ENCODE measurements at regions not wholly inside any gene's neighbourhood (a gene's known extent, or its start where the extent isn't known, plus 50 kb on each side); places are given as distances from the start of the nearest gene placed in this dataset.

DNA sequence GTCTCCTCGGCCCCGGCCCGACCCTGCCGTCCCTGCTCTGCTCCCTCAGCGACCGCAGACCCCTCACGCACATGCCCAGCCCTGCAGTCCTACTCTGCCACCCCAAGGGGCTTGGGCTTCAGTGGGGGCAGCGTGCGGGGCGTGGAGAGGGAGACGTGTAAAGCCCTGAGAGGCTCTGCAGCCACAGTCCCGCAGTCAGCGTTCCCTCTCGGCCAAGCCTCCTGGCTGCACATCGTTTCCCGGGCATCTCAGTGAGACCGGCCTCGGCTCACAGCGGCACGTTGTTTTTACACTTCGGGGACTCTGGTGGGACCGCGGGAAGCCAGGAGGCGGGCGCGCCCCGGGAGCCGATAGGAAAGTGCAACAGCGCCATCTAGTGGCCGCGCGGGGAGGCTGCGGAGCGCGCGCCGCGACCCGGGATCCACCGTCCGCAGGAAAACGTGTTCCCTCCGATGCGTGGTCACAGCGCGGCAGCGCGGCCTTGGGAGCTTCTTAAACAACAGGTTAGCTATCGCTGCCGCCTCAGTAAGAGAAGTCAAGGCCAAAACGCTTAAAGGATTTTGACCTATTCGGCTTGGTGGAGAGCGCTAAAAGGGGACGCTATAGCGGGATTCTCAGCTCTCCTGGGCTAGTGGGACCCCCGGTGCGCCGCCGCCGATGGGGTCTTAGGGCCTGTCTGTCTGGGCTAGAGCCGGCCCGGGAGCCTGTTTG lies 226.8 kb upstream of the IGF1R start:
- peak; percentile 0 for DNase-seq

- no peak for DNase-seq
These were observed 226.2 kb upstream of the IGF1R start for GRCh38 chr15:98422130-98422478.

DNA sequence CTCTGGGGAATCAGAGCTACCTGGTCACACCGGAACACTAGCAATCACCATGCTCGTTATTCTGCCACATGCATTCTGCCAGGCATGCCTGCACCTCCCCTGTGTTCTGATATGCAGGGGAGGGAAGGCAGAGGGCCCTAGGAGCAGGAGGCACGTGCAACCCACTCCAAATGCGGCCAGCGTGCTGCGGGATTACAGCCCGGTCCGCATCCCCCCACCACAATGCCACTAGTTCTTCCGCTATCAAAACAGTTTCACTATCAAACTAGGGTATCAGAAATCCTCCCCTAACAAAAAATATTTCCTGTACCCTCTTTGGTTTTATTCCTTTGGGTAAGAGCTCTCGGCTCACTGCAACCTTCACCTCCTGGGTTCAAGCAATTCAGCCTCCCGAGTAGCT lies 223.2 kb upstream of the IGF1R start:
- no peak for DNase-seq

DNA sequence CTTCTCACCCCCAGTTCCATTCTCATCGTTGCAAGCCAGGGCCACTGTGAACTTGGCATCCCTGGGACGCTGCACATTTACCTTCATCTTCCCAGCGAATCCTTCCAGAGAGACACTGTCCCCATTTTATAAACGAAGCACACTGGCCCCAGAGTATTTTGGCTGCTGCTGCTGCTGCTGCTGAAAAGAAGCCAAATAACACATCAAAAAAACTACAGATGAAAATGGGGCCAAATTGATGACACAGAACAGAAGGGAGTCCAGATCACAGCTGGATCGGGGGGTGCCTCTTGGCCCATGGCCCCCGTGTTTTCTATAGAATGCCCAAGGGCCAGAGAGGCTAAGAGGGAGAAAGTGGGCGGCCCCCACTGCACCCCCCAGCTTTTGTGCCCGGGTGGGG lies 221.0 kb upstream of the IGF1R start:
- DNase-seq = no peak

GRCh38 chr15:98428253-98428989 lies 219.9 kb upstream of the IGF1R start:
- DNase-seq = peak; percentile 5

DNA sequence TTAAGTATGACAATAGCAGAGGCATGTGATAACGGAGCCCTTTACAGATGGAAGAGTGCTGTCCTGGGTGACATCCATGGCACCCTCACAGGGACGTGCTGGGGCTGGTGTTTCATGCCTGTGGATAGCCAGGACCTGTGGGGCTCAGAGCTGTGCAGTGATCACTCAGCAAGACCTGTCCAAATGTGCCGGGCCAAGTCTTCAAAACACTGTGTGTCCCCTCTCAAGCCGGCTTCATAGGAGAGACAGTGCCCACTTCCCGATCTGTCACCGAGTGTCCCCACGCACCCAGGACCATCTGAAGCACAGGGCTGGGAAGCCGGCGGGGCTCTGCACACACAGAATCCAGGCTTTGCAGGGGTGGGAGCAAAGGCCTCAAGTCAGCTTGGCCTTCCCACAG lies 217.2 kb upstream of the IGF1R start:
- DNase-seq = no peak

- DNase-seq = no peak
These were observed 215.0 kb upstream of the IGF1R start for GRCh38 chr15:98433346-98433745.

DNA sequence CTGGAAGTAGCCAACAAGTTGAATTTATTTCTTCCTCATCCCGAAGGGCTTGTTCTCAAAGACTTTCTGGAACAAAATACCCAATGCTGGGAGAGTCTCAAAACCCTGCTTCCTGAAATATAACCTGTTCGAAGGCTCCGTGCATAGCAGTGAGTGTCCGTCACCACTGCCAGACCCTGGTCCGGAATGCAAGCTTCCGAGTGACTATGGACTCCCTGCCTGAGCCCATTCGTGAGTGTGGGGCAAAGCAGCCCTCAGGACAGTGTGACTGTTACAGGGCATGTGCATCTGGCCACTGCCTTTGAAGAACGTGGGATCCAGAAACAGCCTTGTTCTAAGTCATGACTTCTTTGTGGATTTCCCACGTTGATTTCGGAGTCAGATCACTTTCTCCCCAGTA lies 214.5 kb upstream of the IGF1R start:
- no peak for DNase-seq

- no peak for DNase-seq
These were observed 210.6 kb upstream of the IGF1R start for GRCh38 chr15:98437752-98438151.

DNA sequence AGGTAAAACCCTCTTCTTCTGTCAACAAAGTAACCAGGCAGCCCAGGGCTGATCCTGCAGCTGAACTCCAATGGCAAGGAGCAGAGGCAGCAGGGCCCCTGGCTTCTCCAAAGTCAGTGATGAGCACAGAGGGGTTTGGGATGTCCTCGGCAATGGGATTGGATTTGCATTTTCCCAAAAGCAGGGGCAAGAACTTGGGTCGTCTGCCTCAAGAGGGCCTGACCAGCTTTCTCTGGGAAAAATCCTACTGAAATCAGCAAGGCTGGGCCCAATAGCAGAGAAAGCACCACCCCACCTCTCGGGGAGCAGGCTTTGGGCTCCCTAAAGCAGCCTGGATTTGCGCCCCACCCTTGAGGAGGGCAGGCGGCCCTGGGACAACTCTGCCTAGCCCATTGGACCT lies 210.0 kb upstream of the IGF1R start:
- no peak for DNase-seq

GRCh38 chr15:98438907-98439306 lies 209.4 kb upstream of the IGF1R start:
- no peak for DNase-seq

DNA sequence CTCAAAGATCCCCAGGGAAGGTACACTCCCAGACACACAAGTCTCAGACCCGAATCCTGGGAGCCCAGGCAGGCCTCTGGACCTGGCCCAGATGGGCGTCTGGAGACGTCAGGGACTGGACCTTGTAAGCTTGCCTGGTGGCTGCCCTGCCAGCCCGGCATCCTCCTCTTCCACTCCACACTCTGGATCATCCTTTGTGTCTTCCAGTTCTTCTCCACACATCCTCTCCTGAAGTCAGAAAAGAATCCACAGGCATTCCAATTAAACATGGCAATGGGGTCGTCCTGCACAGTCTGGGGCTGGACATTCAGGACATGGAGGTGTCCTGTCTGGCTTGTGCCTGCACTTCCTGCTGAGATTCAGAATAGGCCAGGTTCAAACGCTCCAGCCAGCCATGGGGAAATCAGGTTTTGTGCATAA lies 208.8 kb upstream of the IGF1R start:
- DNase-seq = no peak

DNA sequence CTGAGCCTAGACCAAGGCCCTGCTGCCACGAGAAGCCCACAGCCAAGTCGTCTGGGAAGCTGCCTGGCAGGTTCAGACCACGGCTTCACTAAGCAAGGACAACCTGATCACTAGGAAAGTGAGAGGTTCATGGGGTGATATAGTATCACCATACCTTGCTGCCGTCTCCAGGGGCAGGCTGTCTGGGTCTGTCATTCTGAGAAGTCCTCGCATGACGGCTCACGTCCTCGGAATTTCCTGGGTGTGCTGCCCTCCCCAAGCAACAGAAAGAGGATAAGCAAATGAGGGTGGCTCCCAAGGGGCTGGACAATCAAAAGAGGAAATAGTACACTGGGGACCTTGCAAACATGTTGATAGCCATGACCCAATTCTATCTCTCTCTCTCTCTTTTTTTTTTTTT lies 207.4 kb upstream of the IGF1R start:
- DNase-seq = no peak

DNA sequence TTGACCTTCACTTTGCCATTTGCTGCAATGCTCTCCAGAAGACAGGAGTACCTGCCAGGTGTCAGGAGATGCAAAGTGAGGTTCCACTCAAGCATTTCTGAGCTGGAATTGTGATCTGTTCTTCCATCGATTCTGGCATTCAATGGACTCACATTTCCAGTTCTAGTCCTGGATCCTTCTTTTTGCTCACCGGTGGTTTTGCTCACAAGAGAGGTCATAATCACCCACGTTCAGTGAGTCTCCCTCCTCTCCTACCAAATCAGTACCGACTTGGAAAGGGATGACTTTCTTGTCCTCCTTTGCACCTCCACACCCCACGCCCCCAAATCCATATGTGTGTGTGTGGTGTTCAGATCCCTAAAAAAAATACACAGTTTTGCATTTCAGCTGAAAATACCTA lies 206.7 kb upstream of the IGF1R start:
- DNase-seq = no peak

GRCh38 chr15:98442379-98442833 lies 205.9 kb upstream of the IGF1R start:
- peak; percentile 0 for DNase-seq

- no peak for DNase-seq
These were observed 205.4 kb upstream of the IGF1R start for GRCh38 chr15:98442901-98443300.

DNA sequence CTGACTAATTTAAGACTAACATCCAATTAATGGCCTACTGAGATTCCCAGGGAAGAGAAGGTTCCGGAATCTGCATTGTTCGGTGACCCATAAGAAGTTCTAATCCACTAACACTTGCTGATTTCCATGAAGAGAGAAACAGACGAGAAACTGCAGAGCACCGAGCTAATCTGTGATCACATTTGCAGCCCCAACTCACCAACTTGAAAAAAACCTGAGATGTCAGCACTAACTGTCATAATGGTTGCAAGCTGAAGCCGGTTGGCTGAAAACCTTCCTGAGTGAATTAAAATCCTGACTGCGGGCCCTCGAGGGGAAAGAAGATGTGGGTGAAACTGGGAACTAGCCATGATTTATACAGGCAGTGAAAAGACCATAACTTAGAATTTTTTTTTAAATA lies 204.8 kb upstream of the IGF1R start:
- DNase-seq = no peak

- no peak for DNase-seq
These were observed 204.2 kb upstream of the IGF1R start for GRCh38 chr15:98444138-98444537.

- DNase-seq = no peak
These were observed 203.0 kb upstream of the IGF1R start for GRCh38 chr15:98445315-98445714.

DNA sequence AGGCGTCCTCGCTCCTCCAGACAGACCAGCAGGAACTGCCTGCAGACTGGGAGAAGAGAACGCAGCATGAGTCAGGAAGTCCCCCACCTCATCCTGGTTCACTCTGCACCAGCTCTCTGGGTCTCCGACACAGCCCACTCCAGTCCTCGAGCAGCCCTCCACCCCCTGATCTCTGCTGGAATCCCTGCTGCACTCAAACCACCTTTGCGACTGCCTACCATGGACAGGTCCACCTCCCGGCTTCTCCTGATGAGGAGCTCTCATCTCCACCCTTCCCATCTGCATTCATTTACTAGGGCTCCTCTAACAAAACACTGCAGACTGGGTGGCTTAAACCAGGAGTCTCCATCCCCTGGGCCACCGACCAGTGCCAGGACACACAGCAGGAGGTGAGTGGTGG lies 202.3 kb upstream of the IGF1R start:
- DNase-seq = no peak

GRCh38 chr15:98447069-98447468 lies 201.3 kb upstream of the IGF1R start:
- DNase-seq = no peak

DNA sequence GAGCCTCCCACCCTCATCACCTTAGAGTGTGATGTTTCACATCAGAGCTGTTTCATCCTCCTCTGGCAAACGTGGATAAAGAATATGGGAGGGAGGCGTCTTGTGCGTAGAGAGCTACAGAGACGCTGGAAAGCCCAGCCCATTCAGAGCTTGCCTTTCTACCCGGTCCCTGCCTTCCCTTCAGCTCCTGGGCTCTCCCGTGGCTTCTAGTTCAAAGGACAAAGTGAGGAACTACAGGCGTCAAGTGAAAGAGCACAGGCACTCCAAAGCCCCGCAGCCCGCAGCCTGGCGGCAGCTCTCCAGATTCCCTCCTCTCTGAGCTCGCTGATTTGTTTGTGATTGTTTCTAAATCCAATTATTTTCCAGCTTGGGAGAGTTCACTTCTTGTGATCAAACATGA lies 197.1 kb upstream of the IGF1R start:
- DNase-seq = no peak

DNA sequence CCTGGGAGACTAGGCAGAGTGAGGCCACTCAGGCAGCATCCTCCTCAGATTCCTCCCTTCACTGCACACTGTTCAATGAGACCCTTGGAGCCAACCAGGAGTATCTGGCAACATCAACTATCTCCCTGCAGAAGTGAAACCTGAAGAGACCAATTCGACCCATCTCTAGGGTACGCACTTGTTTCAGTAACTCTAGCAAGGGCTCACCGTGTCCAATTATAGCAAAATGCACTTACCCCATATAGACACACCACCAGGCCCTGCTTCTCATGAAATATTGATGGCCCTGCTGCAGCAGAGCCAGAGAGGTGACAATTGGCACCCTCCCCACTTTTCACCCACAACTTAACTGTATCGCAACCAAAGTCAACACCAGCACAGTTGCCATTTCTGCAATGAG lies 196.1 kb upstream of the IGF1R start:
- DNase-seq = no peak

DNA sequence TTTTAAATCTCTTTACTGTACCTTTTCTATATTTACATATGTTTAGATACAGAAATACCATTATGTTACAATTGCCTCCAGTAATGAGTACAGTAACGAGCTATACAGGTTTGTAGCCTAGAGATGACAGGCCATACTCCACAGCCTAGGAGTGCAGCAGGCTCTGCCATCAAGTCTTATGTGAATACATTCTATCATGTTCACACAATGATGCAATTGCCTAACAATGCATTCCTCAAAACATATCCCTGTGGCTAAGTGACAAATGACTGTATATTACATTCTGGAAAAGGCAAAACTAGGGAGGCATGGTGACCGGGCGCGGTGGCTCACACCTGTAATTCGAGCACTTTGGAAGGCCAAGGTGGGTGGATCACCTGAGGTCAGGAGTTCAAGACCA lies 192.4 kb upstream of the IGF1R start:
- DNase-seq = no peak

- DNase-seq = no peak
These were observed 171.8 kb upstream of the IGF1R start for GRCh38 chr15:98476559-98476958.
